SU-DHL-6 (cell line): ENCODE measurements at regions not wholly inside any gene's neighbourhood (a gene's known extent, or its start where the extent isn't known, plus 50 kb on each side); places are given as distances from the start of the nearest gene placed in this dataset.
"Not testable (repeated sequence)": the region's sequence is repeated elsewhere in the genome, so short reads cannot be mapped to it uniquely, and the experiment has no call there.

ENCODE experiments used
- EZH2phosphoT487 ChIP-seq: fragments of 200-600 bp; sonication (generic), shearing (Covaris generic); conservative IDR thresholded peaks from 2 replicates; pipeline ENCODE4 v1.6.1; 2018; ENCODE audit warnings: mild to moderate bottlenecking, antibody characterized with exemption, low read length, moderate library complexity, mixed read lengths
- TF ChIP-seq, protein P1 (sequence below): fragments of 200-600 bp; sonication (generic); IDR thresholded peaks from one replicate; pipeline ENCODE4 v1.5.1; 2017; ENCODE audit warnings: antibody characterized with exemption, mild to moderate bottlenecking, low read length, moderate library complexity; ENCODE audit not compliant: insufficient read depth, poor library complexity, severe bottlenecking

DNA sequence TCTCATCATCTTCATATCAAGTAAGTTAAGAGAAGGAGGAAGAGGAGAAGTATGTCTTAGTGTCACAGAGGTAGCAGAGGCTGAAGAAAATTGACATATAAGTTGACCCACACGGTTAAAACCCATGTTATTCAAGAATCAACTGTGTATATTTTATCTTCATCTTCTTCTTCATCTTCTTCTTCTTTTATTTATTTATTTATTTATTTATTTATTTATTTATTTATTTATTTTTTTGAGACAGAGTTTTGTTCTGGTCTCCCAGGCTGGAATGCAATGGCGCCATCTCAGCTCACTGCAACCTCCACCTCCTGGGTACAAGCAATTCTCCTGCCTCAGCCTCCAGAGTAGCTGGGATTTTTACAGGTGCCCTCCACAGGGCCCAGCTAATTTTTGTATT lies 1242.3 kb upstream of the RAG2 start:
- TF ChIP-seq, protein P1, sequence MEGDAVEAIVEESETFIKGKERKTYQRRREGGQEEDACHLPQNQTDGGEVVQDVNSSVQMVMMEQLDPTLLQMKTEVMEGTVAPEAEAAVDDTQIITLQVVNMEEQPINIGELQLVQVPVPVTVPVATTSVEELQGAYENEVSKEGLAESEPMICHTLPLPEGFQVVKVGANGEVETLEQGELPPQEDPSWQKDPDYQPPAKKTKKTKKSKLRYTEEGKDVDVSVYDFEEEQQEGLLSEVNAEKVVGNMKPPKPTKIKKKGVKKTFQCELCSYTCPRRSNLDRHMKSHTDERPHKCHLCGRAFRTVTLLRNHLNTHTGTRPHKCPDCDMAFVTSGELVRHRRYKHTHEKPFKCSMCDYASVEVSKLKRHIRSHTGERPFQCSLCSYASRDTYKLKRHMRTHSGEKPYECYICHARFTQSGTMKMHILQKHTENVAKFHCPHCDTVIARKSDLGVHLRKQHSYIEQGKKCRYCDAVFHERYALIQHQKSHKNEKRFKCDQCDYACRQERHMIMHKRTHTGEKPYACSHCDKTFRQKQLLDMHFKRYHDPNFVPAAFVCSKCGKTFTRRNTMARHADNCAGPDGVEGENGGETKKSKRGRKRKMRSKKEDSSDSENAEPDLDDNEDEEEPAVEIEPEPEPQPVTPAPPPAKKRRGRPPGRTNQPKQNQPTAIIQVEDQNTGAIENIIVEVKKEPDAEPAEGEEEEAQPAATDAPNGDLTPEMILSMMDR, result not testable (repeated sequence)
- TF ChIP-seq EZH2phosphoT487, result not testable (repeated sequence)
